ENCODE measurements at regions not wholly inside any gene's neighbourhood (a gene's known extent, or its start where the extent isn't known, plus 50 kb on each side); places are given as distances from the start of the nearest gene placed in this dataset.

- intact Hi-C loops (cut with DNase I, micrococcal nuclease), result no loop called here
- no peak for DNase-seq
- H3K4me3 ChIP-seq, result no peak overlapping the region
- ATAC-seq, result no peak
- no peaks in the 10 kb centered on the region for H3K36me3 ChIP-seq (ENCODE audit: low read depth)
- TF ChIP-seq CTCF (IDR thresholded peaks at IDR 0.05), result no peak
- no peaks in the 10 kb centered on the region for H3K4me1 ChIP-seq (ENCODE audit: low read depth)
- no peaks in the 10 kb centered on the region for H3K9me3 ChIP-seq
These were observed 282.3 kb upstream of the TBC1D5 start for GRCh38 chr3:18024715-18025114.

GRCh38 chr3:18019161-18019495 is 276.7 kb upstream of the TBC1D5 start:
- no peaks in the 10 kb centered on the region for H3K4me1 ChIP-seq (ENCODE audit: low read depth)
- no peak overlapping the region for H3K4me3 ChIP-seq
- no peaks in the 10 kb centered on the region for H3K9me3 ChIP-seq
- no peak for ATAC-seq
- no peaks in the 10 kb centered on the region for H3K36me3 ChIP-seq (ENCODE audit: low read depth)
- intact Hi-C loops (cut with DNase I, micrococcal nuclease), result no loop called here
- TF ChIP-seq CTCF (IDR thresholded peaks at IDR 0.05), result no peak
- no peak for DNase-seq

- Histone ChIP-seq H3K9me3 (no peaks in the 10 kb centered on the region), H3K4me1 (ENCODE audit: low read depth) (no peaks in the 10 kb centered on the region), H3K4me3 (no peak overlapping the region), H3K36me3 (ENCODE audit: low read depth) (no peaks in the 10 kb centered on the region)
- no peak for DNase-seq
- no peak for ATAC-seq
- intact Hi-C loops (cut with DNase I, micrococcal nuclease), result no loop called here
- TF ChIP-seq CTCF (IDR thresholded peaks at IDR 0.05), result no peak
These were observed 276.2 kb upstream of the TBC1D5 start for GRCh38 chr3:18018491-18019160.

GRCh38 chr3:18016366-18016765 is 273.9 kb upstream of the TBC1D5 start:
- intact Hi-C loops (cut with DNase I, micrococcal nuclease), result no loop called here
- TF ChIP-seq CTCF (IDR thresholded peaks at IDR 0.05), result no peak
- Histone ChIP-seq H3K4me1 (ENCODE audit: low read depth) (no peaks in the 10 kb centered on the region), H3K9me3 (no peaks in the 10 kb centered on the region), H3K4me3 (no peak overlapping the region), H3K36me3 (ENCODE audit: low read depth) (no peaks in the 10 kb centered on the region)
- DNase-seq (no peak), ATAC-seq (no peak)

GRCh38 chr3:18012933-18013332 is 270.5 kb upstream of the TBC1D5 start:
- no peaks in the 10 kb centered on the region for H3K36me3 ChIP-seq (ENCODE audit: low read depth)
- DNase-seq (no peak), ATAC-seq (no peak)
- no peaks in the 10 kb centered on the region for H3K9me3 ChIP-seq
- no peak overlapping the region for H3K4me3 ChIP-seq
- intact Hi-C loops (cut with DNase I, micrococcal nuclease), result no loop called here
- no peaks in the 10 kb centered on the region for H3K4me1 ChIP-seq (ENCODE audit: low read depth)
- no peak for TF ChIP-seq CTCF (IDR thresholded peaks at IDR 0.05)

- TF ChIP-seq CTCF (IDR thresholded peaks at IDR 0.05), result no peak
- H3K4me1 ChIP-seq (ENCODE audit: low read depth), result no peaks in the 10 kb centered on the region
- H3K9me3 ChIP-seq, result no peaks in the 10 kb centered on the region
- no peaks in the 10 kb centered on the region for H3K36me3 ChIP-seq (ENCODE audit: low read depth)
- no peak for DNase-seq
- intact Hi-C loops (cut with DNase I, micrococcal nuclease), result no loop called here
- ATAC-seq, result no peak
- H3K4me3 ChIP-seq, result no peak overlapping the region
These were observed 270.0 kb upstream of the TBC1D5 start for GRCh38 chr3:18012436-18012835.

Measured in mucosa of descending colon (tissue), 3 donors.